K562 (cell line): ENCODE measurements at regions not wholly inside any gene's neighbourhood (a gene's known extent, or its start where the extent isn't known, plus 50 kb on each side); places are given as distances from the start of the nearest gene placed in this dataset.

ENCODE experiments used
- ATAC-seq: fragments of 200-7000 bp; cut with Tn5 transposase; 3 replicates; pipeline ENCODE4 v1.9.1; 2020; ENCODE audit warnings: moderate library complexity
- BruUV-seq: library from RNA; stranded (reverse); fragments of 400-500 nt; replicated peaks from 2 replicates; lab custom pipeline; 2021; lab: Mats Ljungman, UMichigan
- CTCF ChIA-PET: fragments of 300-600 bp; formaldehyde crosslinking; extraction: SDS; loops from one replicate; lab custom pipeline; 2021; ENCODE audit warnings: low intra/inter-chr PET ratio; lab: Yijun Ruan, JAX
- POLR2A ChIA-PET: fragments of 300-600, 350-650 bp; sonication (Branson Sonifier 250); formaldehyde crosslinking; extraction: SDS; loops from one replicate; lab custom pipeline; 2021; ENCODE audit warnings: antibody characterized with exemption, inconsistent platforms; lab: Yijun Ruan, JAX
- DNase-seq, 4 experiments: peaks; one replicate each; pipeline versions ENCODE4 v3.0.0 to v3.0.0-alpha.2; 2011 to 2018; ENCODE audit warnings: low spot score in 3 of 4, mixed read lengths in 3 of 4; ENCODE audit errors: extremely low read depth in 1 of 4
- FAIRE-seq: peaks from 2 replicates; lab custom pipeline; 2011; peaks lifted over from hg19 to GRCh38; lab: Jason Lieb, UNC
- H2AFZ ChIP-seq: 2 replicates; pipeline ENCODE4 v1.6.0; 2011; ENCODE audit warnings: low read depth, low read length, control low read depth, inconsistent platforms
- H3K27ac ChIP-seq: fragments of 200-600 bp; 3 replicates; pipeline ENCODE4 v1.8.0; 2011; ENCODE audit warnings: low read depth, mild to moderate bottlenecking, control low read depth, inconsistent platforms, low read length, moderate library complexity, mixed read lengths; ENCODE audit errors: extremely low read depth
- H3K27me3 ChIP-seq, 2 experiments: fragments of 300-600 bp in 1 of 2; 2 replicates in 1 of 2; 3 replicates in 1 of 2; pipeline versions ENCODE4 v1.6.0 to v1.8.0; 2011; ENCODE audit warnings: inconsistent platforms in 2 of 2, low read length in 2 of 2, mild to moderate bottlenecking in 1 of 2, mixed read lengths in 1 of 2, moderate library complexity in 1 of 2; ENCODE audit not compliant: control insufficient read depth in 2 of 2, insufficient read depth in 2 of 2
- H3K36me3 ChIP-seq: fragments of 300-600 bp; 3 replicates; pipeline ENCODE4 v1.8.0; 2011; ENCODE audit warnings: mild to moderate bottlenecking, low read length, inconsistent platforms; ENCODE audit not compliant: control insufficient read depth, insufficient read depth
- H3K4me1 ChIP-seq, 2 experiments: fragments of 200-600 bp in 1 of 2; replicated peaks in 1 of 2; 2 replicates in 1 of 2; 3 replicates in 1 of 2; pipeline versions ENCODE4 v1.5.1 to v1.8.0; 2011; ENCODE audit warnings: inconsistent platforms in 2 of 2, low read length in 2 of 2, mild to moderate bottlenecking in 1 of 2, mixed read lengths in 1 of 2, moderate library complexity in 1 of 2; ENCODE audit not compliant: control insufficient read depth in 2 of 2, insufficient read depth in 2 of 2
- H3K4me2 ChIP-seq: 2 replicates; pipeline ENCODE4 v1.6.1; 2011; ENCODE audit warnings: low read length, control low read depth, inconsistent platforms, mixed read lengths; ENCODE audit not compliant: insufficient read depth
- H3K4me3 ChIP-seq: fragments of 200-600 bp; sonication (generic), shearing (Covaris generic); 2 replicates; pipeline ENCODE4 v1.5.1; 2016; ENCODE audit warnings: control low read depth, inconsistent platforms
- H3K79me2 ChIP-seq: fragments of 200-600 bp; 3 replicates; pipeline ENCODE4 v1.8.0; 2011; ENCODE audit warnings: low read length, inconsistent platforms; ENCODE audit not compliant: control insufficient read depth, insufficient read depth
- H3K9ac ChIP-seq, 2 experiments: 2 replicates each; pipeline versions ENCODE4 v1.6.0 to v1.6.1; 2011; ENCODE audit warnings: low read depth in 2 of 2, low read length in 2 of 2, control low read depth in 1 of 2, inconsistent platforms in 1 of 2, mild to moderate bottlenecking in 1 of 2, mixed read lengths in 1 of 2; ENCODE audit not compliant: insufficient read depth in 1 of 2
- H3K9me1 ChIP-seq: one replicate; pipeline ENCODE4 v1.6.0; 2011; ENCODE audit warnings: inconsistent platforms, mild to moderate bottlenecking, low read length, moderate library complexity; ENCODE audit not compliant: control insufficient read depth, insufficient read depth
- H3K9me3 ChIP-seq: replicated peaks from 2 replicates; pipeline ENCODE4 v1.5.1; 2011; ENCODE audit warnings: low read depth, low read length, inconsistent platforms; ENCODE audit not compliant: control insufficient read depth, insufficient read depth
- H4K20me1 ChIP-seq: replicated peaks from 2 replicates; pipeline ENCODE4 v1.6.1; 2011; ENCODE audit warnings: low read length, inconsistent platforms, mixed read lengths; ENCODE audit not compliant: control insufficient read depth, insufficient read depth
- HMG20B ChIP-seq: fragments of 250-450 bp; sonication (Bioruptor Pico); IDR thresholded peaks from 2 replicates; pipeline ENCODE4 v1.5.0; 2021; ENCODE audit warnings: mild to moderate bottlenecking
- MAFG ChIP-seq: fragments of 450-650 bp; conservative IDR thresholded peaks from 2 replicates; pipeline ENCODE4 v1.6.1; 2016; ENCODE audit warnings: missing genetic modification characterization, missing compliant biosample characterization
- POLR2G ChIP-seq: fragments of 200-400 bp; formaldehyde crosslinking; IDR thresholded peaks from 2 replicates; pipeline ENCODE4 v1.6.1; 2017; ENCODE audit warnings: low read depth, mild to moderate bottlenecking, antibody characterized with exemption, low read length, moderate library complexity
- RAD21 ChIP-seq, 2 experiments: fragments of 250-450 bp in 1 of 2; fragments of 450-650 bp in 1 of 2; sonication (Bioruptor Pico) in 1 of 2; formaldehyde crosslinking in 1 of 2; IDR thresholded peaks in 1 of 2; conservative IDR thresholded peaks in 1 of 2; 2 replicates each; pipeline versions ENCODE4 v1.4.0 to v1.8.0; 2020 to 2022; ENCODE audit warnings: mild to moderate bottlenecking in 2 of 2, moderate library complexity in 1 of 2
- RB1 ChIP-seq: fragments of 450-650 bp; IDR thresholded peaks from 2 replicates; pipeline ENCODE4 v1.6.1; 2017; ENCODE audit warnings: low read depth, mild to moderate bottlenecking
- RBM17 ChIP-seq: fragments of 200-400 bp; formaldehyde crosslinking; IDR thresholded peaks from 2 replicates; pipeline ENCODE4 v1.6.1; 2017; ENCODE audit warnings: low read depth, mild to moderate bottlenecking, low read length, borderline replicate concordance
- RFX7 ChIP-seq: fragments of 250-450 bp; sonication (Bioruptor Pico); IDR thresholded peaks from 2 replicates; pipeline ENCODE4 v1.5.1; 2021; ENCODE audit warnings: mild to moderate bottlenecking
- SREBF1 ChIP-seq: fragments of 150-350 bp; IDR thresholded peaks from 2 replicates; pipeline ENCODE4 v1.6.1; 2014; ENCODE audit warnings: antibody characterized with exemption, low read depth, low read length, borderline replicate concordance
- STAT5B ChIP-seq: fragments of 250-450 bp; sonication (Bioruptor Pico); IDR thresholded peaks from 2 replicates; pipeline ENCODE4 v1.8.0; 2021; ENCODE audit warnings: mild to moderate bottlenecking, inconsistent platforms
- ZKSCAN3 ChIP-seq: fragments of 250-450 bp; sonication (Bioruptor Pico); IDR thresholded peaks from 2 replicates; pipeline ENCODE4 v1.4.0; 2020
- ZNF324 ChIP-seq: fragments of 250-450 bp; sonication (Bioruptor Pico); IDR thresholded peaks from 2 replicates; pipeline ENCODE4 v1.4.0; 2020; ENCODE audit warnings: mild to moderate bottlenecking
- ZNF717 ChIP-seq: fragments of 250-450 bp; sonication (Bioruptor Pico); IDR thresholded peaks from 2 replicates; pipeline ENCODE4 v1.5.0; 2021
- WGBS: fragments of 100-300 bp; shearing (Covaris generic); methylation state at CpG from one replicate; pipeline ENCODE4 v1.1.6; 2016; ENCODE audit warnings: low coverage, mixed read lengths; ENCODE audit not compliant: insufficient coverage; ENCODE audit errors: missing lambda C conversion rate; 5-methylcytosine and 5-hydroxymethylcytosine counted together
- in situ Hi-C: fragments of 300-500 bp; cut with MboI; formaldehyde crosslinking; loops from 4 replicates; pipeline ENCODE4 v1.15.0; 2018; ENCODE audit warnings: inconsistent platforms, mixed read lengths
- intact Hi-C: fragments of 100-400 bp; cut with micrococcal nuclease; formaldehyde crosslinking; loops from 2 replicates; pipeline ENCODE4 v1.14.2; 2022
- TF ChIP-seq, protein P1 (sequence below): sonication (generic); formaldehyde crosslinking; IDR thresholded peaks from 2 replicates; pipeline ENCODE4 v1.8.1; 2023; ENCODE audit warnings: mild to moderate bottlenecking, missing genetic modification reagents
- TF ChIP-seq, protein P2 (sequence below), 3 experiments: IDR thresholded peaks in 2 of 3; conservative IDR thresholded peaks in 1 of 3; 2 replicates each; pipeline ENCODE4 v1.5.1; 2011 to 2012; ENCODE audit warnings: low read length in 3 of 3, mild to moderate bottlenecking in 3 of 3, control low read depth in 2 of 3, improper control_type of control experiment in 1 of 3, inconsistent platforms in 1 of 3, low read depth in 1 of 3, mixed read lengths in 1 of 3, moderate library complexity in 1 of 3; ENCODE audit not compliant: insufficient read depth in 2 of 3
- TF ChIP-seq, protein P3 (sequence below): IDR thresholded peaks from 2 replicates; pipeline ENCODE4 v1.6.1; 2012; ENCODE audit warnings: low read depth, low read length, improper control_type of control experiment, borderline replicate concordance

DNA sequence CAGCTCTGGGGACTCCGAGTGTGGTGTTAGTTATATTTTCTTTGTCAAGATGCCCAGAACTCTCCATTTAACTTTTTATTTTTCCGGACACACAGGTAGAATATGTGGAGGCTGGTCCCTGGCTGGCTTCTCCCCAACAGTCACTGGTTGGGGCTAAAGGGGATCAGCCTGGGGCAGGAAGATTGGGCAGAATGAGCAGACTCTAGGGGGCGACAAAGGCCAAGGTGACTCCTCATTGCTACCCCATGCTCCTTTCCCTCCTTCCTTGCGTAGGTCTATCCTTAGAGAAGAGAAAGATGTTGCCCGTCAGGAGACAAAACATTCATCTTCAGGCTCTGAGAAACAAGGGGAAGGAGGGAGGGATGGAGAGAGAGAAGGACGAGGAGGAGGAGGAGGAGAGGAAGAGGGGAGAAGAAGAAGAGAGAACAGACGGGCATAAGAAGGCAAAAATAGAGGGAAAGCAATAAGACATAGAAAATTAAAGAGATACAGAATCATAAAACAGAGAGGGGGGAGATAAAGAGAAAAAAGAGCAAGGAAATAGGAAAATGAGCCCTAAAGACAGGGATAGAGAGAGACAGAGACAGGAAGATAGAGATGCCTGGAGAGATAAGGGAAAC, 89.9 kb downstream of the FOXD2 start (continued):
- peak; percentile 17 to 69; a peak in 3 of 4 replicates for TF ChIP-seq RAD21 (CRISPR knock-in tag; conservative IDR thresholded peaks at IDR 0.05 in 1 of 2, IDR thresholded peaks at IDR 0.05 in 1 of 2)

DNA sequence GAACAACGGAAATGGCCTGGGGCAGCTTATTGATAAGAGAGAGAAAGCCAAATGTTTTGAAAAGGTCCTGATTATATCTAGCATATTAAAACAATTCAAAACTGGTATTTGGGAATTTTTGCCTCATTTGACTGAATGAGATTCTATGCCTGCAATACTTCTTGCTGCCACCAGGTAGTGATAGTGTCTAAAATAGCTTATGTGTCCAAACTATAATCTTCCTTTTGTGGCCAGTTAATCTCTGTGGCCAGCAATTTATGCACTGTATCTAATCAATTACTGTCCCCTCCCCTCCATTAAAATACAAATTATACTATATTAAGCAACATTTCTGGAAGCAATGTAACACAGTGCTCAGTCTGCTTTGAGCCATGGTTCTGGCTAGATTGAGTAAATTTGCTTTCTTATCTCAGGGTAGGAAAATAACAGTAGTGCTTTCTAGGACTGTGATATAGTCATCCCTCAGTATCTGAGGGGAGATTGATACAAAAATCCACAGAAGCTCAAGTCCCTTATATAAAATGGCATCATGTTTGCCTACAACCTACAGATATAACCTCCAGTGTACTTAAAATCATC, 91.8 kb downstream of the FOXD2 start:
- BruUV-seq = no TSS peak
- TF ChIP-seq, protein P1, sequence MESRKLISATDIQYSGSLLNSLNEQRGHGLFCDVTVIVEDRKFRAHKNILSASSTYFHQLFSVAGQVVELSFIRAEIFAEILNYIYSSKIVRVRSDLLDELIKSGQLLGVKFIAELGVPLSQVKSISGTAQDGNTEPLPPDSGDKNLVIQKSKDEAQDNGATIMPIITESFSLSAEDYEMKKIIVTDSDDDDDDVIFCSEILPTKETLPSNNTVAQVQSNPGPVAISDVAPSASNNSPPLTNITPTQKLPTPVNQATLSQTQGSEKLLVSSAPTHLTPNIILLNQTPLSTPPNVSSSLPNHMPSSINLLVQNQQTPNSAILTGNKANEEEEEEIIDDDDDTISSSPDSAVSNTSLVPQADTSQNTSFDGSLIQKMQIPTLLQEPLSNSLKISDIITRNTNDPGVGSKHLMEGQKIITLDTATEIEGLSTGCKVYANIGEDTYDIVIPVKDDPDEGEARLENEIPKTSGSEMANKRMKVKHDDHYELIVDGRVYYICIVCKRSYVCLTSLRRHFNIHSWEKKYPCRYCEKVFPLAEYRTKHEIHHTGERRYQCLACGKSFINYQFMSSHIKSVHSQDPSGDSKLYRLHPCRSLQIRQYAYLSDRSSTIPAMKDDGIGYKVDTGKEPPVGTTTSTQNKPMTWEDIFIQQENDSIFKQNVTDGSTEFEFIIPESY (CRISPR knock-in tag) = no peak
- TF ChIP-seq RFX7 = no peak
- TF ChIP-seq ZNF717 = no peak
- no peak for TF ChIP-seq ZNF324 (CRISPR knock-in tag)
- no peak for TF ChIP-seq HMG20B (CRISPR knock-in tag)
- TF ChIP-seq POLR2G = no peak
- TF ChIP-seq RB1 = no peak
- TF ChIP-seq, protein P2, sequence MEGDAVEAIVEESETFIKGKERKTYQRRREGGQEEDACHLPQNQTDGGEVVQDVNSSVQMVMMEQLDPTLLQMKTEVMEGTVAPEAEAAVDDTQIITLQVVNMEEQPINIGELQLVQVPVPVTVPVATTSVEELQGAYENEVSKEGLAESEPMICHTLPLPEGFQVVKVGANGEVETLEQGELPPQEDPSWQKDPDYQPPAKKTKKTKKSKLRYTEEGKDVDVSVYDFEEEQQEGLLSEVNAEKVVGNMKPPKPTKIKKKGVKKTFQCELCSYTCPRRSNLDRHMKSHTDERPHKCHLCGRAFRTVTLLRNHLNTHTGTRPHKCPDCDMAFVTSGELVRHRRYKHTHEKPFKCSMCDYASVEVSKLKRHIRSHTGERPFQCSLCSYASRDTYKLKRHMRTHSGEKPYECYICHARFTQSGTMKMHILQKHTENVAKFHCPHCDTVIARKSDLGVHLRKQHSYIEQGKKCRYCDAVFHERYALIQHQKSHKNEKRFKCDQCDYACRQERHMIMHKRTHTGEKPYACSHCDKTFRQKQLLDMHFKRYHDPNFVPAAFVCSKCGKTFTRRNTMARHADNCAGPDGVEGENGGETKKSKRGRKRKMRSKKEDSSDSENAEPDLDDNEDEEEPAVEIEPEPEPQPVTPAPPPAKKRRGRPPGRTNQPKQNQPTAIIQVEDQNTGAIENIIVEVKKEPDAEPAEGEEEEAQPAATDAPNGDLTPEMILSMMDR (IDR thresholded peaks at IDR 0.05 in 2 of 3, conservative IDR thresholded peaks at IDR 0.05 in 1 of 3; ENCODE audit: insufficient read depth in 2 of 3, low read depth in 1 of 3, low read length in 3 of 3) = peak; percentile 40 to 67 (median 57); a peak in 5 of 6 replicates
- TF ChIP-seq ZKSCAN3 (CRISPR knock-in tag) = no peak
- no peak for TF ChIP-seq MAFG (tag)
- TF ChIP-seq STAT5B (CRISPR knock-in tag) = no peak
- no peak for TF ChIP-seq SREBF1
- no peak for TF ChIP-seq RBM17
- TF ChIP-seq, protein P3, sequence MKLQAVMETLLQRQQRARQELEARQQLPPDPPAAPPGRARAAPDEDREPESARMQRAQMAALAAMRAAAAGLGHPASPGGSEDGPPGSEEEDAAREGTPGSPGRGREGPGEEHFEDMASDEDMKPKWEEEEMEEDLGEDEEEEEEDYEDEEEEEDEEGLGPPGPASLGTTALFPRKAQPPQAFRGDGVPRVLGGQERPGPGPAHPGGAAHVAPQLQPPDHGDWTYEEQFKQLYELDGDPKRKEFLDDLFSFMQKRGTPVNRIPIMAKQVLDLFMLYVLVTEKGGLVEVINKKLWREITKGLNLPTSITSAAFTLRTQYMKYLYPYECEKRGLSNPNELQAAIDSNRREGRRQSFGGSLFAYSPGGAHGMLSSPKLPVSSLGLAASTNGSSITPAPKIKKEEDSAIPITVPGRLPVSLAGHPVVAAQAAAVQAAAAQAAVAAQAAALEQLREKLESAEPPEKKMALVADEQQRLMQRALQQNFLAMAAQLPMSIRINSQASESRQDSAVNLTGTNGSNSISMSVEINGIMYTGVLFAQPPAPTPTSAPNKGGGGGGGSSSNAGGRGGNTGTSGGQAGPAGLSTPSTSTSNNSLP = no peak

More for the DNA sequence above, 91.8 kb downstream of the FOXD2 start:
- ChIA-PET CTCF (interaction anchor here (1.1 kb wide), 1 partner anchor 94 kb away, joined by 4 read pairs; no protein-coding TSS in a partner anchor), POLR2A (interaction anchor here (0.6 kb wide), 1 partner anchor 953 kb away, joined by 3 read pairs; no protein-coding TSS in a partner anchor)
- Histone ChIP-seq H3K27ac (no peak overlapping the region), H2AFZ (no peak overlapping the region), H3K4me2 (no peak overlapping the region), H3K4me3 (no peak overlapping the region), H3K9ac (no peak overlapping the region), H4K20me1 (peaks cover 4% of the 10 kb centered on the region; the same call in 1 of the 2 replicates), H3K79me2 (no peaks in the 10 kb centered on the region), H3K27me3 (peaks cover 21 to 23% of the 10 kb centered on the region in 2 experiments), H3K36me3 (no peaks in the 10 kb centered on the region), H3K9me3 (peaks cover 10% of the 10 kb centered on the region), H3K9me1 (no peaks in the 10 kb centered on the region), H3K4me1 (peaks cover 0 to 5% of the 10 kb centered on the region in 2 experiments; a peak in 3 of 5 replicates)
- DNase-seq (peak in 2 of 4 experiments; percentile 42 to 56), ATAC-seq (no peak), FAIRE-seq (peak; percentile 67)
- in situ Hi-C loops = no loop called here
- intact Hi-C loops = loop anchor here (5.0 kb wide), 2 partner anchors 93 to 183 kb away; no protein-coding TSS in a partner anchor
- WGBS = 0% methylated on average over 1 of the region's 1 CpG
